ENCODE measurements at regions not wholly inside any gene's neighbourhood (a gene's known extent, or its start where the extent isn't known, plus 50 kb on each side); places are given as distances from the start of the nearest gene placed in this dataset.

DNA sequence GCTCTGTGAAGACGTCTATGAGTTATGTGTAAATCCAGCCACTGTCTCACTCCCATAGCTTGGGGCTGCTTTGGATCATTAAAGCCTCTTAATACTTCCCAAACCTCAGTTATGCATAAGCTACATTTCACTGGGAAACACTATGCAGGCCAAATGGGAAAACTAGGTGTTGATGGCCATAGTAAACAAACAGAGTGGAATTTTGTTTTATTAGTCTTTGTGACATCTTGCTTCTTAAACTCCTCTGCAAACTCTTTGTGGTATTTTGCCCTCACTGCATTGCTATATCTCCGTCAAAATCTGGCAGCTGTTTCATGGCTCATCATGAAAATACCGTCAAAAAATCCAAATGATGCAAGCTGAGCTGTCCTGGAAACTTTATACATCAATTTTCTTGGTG, 167.2 kb upstream of the HMHB1 start:
- Histone ChIP-seq H3K36me3 (no peaks in the 10 kb centered on the region), H3K27ac (no peak overlapping the region), H3K4me1 (no peaks in the 10 kb centered on the region), H3K9me3 (no peaks in the 10 kb centered on the region), H3K27me3 (no peaks in the 10 kb centered on the region), H3K9ac (ENCODE audit: low read depth in 2 of 2, low read length in 2 of 2) (no peak overlapping the region), H3K4me3 (no peak overlapping the region)
- intact Hi-C loops (cut with DNase I): loop anchor here (10.0 kb wide), 1 partner anchor 180 kb away; no protein-coding TSS in a partner anchor
- DNase-seq: no peak
- TF ChIP-seq, protein P1, sequence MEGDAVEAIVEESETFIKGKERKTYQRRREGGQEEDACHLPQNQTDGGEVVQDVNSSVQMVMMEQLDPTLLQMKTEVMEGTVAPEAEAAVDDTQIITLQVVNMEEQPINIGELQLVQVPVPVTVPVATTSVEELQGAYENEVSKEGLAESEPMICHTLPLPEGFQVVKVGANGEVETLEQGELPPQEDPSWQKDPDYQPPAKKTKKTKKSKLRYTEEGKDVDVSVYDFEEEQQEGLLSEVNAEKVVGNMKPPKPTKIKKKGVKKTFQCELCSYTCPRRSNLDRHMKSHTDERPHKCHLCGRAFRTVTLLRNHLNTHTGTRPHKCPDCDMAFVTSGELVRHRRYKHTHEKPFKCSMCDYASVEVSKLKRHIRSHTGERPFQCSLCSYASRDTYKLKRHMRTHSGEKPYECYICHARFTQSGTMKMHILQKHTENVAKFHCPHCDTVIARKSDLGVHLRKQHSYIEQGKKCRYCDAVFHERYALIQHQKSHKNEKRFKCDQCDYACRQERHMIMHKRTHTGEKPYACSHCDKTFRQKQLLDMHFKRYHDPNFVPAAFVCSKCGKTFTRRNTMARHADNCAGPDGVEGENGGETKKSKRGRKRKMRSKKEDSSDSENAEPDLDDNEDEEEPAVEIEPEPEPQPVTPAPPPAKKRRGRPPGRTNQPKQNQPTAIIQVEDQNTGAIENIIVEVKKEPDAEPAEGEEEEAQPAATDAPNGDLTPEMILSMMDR (IDR thresholded peaks at IDR 0.05): no peak

DNA sequence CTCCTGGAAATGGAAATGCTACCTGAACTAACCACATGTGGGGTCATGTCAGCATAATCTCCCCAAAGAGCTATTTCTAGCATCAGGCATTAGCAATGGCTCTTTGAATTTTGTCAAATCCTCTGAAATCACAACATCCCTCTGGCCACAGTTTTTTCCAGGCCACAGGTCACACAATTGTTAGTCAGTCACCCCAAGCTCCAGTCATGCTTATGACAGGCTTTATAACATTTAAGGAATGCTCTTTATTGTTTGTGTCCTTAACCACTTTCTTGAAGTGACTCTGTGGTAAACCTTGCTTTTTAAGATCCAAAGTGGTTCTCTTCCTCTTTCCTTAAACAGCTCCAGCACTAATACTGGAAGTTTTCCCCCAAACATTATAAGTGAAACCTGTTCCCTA, 169.2 kb upstream of the HMHB1 start:
- DNase-seq: no peak
- Histone ChIP-seq H3K4me3 (no peak overlapping the region), H3K27ac (no peak overlapping the region), H3K9me3 (no peaks in the 10 kb centered on the region), H3K9ac (ENCODE audit: low read depth in 2 of 2, low read length in 2 of 2) (no peak overlapping the region), H3K36me3 (no peaks in the 10 kb centered on the region), H3K27me3 (no peaks in the 10 kb centered on the region), H3K4me1 (no peaks in the 10 kb centered on the region)
- intact Hi-C loops (cut with DNase I): loop anchor here (10.0 kb wide), 1 partner anchor 182 kb away; no protein-coding TSS in a partner anchor
- TF ChIP-seq, protein P1 (IDR thresholded peaks at IDR 0.05): no peak

DNA sequence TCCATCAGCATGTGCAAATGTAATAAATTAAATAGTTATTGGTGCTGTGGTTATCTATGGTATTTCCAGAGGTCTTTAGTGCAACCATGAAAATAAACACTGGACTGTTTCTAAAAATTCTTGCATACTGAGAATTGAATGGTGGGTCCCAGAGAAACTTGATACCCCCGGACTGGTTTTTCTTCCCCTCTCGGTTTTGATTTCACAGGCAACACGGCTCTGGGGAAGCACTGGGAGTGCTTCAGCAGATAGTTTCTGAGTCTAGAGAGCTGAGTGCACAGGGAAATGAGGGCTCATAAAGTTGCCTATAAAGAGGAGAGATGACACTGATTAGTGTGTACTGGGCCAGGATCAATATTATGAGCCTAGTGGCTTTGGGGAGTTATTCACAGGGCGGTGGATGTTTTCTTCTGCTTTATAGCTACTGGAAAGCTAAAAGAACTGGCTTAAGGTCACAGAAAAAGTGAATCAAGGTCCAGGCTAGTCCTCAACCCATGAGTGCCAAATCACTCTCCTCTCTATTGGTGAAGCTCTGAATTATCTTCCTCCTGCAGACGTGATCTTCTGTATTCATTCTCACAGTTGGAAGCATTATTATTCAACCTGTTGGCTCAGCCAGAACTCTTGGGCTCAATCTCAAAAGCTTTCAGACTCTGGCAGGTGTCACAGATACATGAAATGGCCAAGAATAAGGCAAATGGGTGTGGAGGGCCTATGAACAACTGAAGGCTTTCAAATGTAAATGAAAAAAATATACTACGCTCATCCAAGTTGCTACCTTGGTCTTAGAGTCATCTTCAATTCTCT, 170.2 kb upstream of the HMHB1 start:
- H3K4me1 ChIP-seq: no peaks in the 10 kb centered on the region
- H3K27ac ChIP-seq: no peak overlapping the region
- no peak overlapping the region for H3K9ac ChIP-seq (ENCODE audit: low read depth in 2 of 2, low read length in 2 of 2)
- H3K27me3 ChIP-seq: no peaks in the 10 kb centered on the region
- no peaks in the 10 kb centered on the region for H3K36me3 ChIP-seq
- TF ChIP-seq, protein P1 (IDR thresholded peaks at IDR 0.05): no peak
- no peak overlapping the region for H3K4me3 ChIP-seq
- no peaks in the 10 kb centered on the region for H3K9me3 ChIP-seq
- intact Hi-C loops (cut with DNase I): loop anchor here (10.0 kb wide), 1 partner anchor 183 kb away; no protein-coding TSS in a partner anchor
- DNase-seq: no peak

DNA sequence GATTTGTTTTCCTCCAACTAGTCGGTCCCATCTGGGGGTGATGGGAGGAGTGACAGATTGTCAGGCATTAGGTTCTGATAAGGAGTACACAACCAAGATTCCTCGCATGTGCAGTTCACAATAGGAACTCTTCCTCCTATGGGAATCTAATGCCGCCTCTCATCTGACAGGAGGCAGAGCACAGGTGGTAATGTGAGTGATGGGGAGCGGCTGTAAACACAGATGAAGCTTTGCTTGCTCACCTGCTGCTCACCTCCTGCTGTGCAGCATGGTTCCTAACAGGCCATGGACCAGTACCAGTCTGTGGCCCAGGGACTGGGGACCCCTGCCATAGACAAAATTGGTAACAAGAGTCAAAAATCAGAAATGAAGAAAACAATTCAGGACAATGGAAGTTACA, 173.3 kb upstream of the HMHB1 start:
- H3K4me3 ChIP-seq: no peak overlapping the region
- TF ChIP-seq, protein P1 (IDR thresholded peaks at IDR 0.05): no peak
- H3K36me3 ChIP-seq: no peaks in the 10 kb centered on the region
- H3K9me3 ChIP-seq: no peaks in the 10 kb centered on the region
- intact Hi-C loops (cut with DNase I): no loop called here
- no peaks in the 10 kb centered on the region for H3K27me3 ChIP-seq
- no peak overlapping the region for H3K27ac ChIP-seq
- no peak for DNase-seq
- no peaks in the 10 kb centered on the region for H3K4me1 ChIP-seq
- no peak overlapping the region for H3K9ac ChIP-seq (ENCODE audit: low read depth in 2 of 2, low read length in 2 of 2)

DNA sequence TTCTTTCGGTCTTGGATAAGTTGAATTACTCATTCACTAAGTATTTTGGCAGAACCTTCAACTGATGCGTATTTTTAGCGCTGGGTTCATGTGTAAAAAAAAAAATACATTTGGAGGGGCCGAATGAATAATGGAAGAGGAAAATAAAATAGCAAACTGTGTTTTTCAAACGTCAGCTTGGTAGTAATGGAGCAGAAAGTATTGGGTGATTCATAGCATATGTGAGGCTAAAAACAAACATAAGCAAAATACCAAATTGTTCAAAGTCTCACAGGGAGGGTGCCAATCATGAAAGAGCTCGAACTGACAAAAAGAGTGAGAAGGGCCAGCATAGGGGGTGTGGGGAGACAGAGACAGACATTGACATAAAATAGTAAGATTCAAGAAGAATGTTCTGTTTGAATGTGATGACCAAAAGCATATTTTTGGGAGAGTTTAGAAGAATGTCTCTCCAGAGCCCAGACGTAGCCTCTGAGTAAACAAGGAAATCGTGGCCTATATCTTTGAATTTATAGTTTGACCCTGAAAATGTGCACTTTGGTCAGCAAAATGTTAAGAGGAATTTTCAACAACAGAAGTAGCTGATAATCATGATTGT, 174.9 kb upstream of the HMHB1 start:
- intact Hi-C loops (cut with DNase I): no loop called here
- Histone ChIP-seq H3K27me3 (no peaks in the 10 kb centered on the region), H3K27ac (no peak overlapping the region), H3K9ac (ENCODE audit: low read depth in 2 of 2, low read length in 2 of 2) (no peak overlapping the region), H3K4me3 (no peak overlapping the region), H3K9me3 (no peaks in the 10 kb centered on the region), H3K36me3 (no peaks in the 10 kb centered on the region), H3K4me1 (no peaks in the 10 kb centered on the region)
- no peak for DNase-seq
- TF ChIP-seq, protein P1 (IDR thresholded peaks at IDR 0.05): no peak

All from colonic mucosa (tissue), 4 donors.